K562 (cell line): ENCODE measurements at regions not wholly inside any gene's neighbourhood (a gene's known extent, or its start where the extent isn't known, plus 50 kb on each side); places are given as distances from the start of the nearest gene placed in this dataset.

Experiments used
- CHD4 ChIP-seq: fragments of 200-600 bp; sonication (generic); IDR thresholded peaks from 3 replicates; pipeline ENCODE4 v1.6.1; 2012; ENCODE audit warnings: low read depth, mild to moderate bottlenecking, mixed read lengths, low read length, inconsistent platforms; ENCODE audit not compliant: insufficient read depth, insufficient replicate concordance, poor library complexity, severe bottlenecking
- CTCF ChIP-seq, 3 experiments: IDR thresholded peaks in 2 of 3; conservative IDR thresholded peaks in 1 of 3; 2 replicates each; pipeline ENCODE4 v1.5.1; 2011 to 2012; ENCODE audit warnings: low read length in 3 of 3, mild to moderate bottlenecking in 3 of 3, control low read depth in 2 of 3, improper control_type of control experiment in 1 of 3, inconsistent platforms in 1 of 3, low read depth in 1 of 3, mixed read lengths in 1 of 3, moderate library complexity in 1 of 3; ENCODE audit not compliant: insufficient read depth in 2 of 3
- EZH2 ChIP-seq: IDR thresholded peaks from 2 replicates; pipeline ENCODE4 v1.6.1; 2012; ENCODE audit warnings: low read depth, mild to moderate bottlenecking, inconsistent platforms, low read length, borderline replicate concordance
- ID3 ChIP-seq, 2 experiments: fragments of 250-450 bp in 1 of 2; fragments of 450-650 bp in 1 of 2; sonication (Bioruptor Pico) in 1 of 2; IDR thresholded peaks; 2 replicates each; pipeline versions ENCODE4 v1.6.1 to v1.8.0; 2016 to 2021; ENCODE audit warnings: mild to moderate bottlenecking in 2 of 2, moderate library complexity in 2 of 2, missing compliant biosample characterization in 1 of 2, missing genetic modification characterization in 1 of 2
- MYC ChIP-seq, 2 experiments: fragments of 250-450 bp in 1 of 2; sonication (Bioruptor Pico) in 1 of 2; IDR thresholded peaks; 2 replicates each; pipeline versions ENCODE4 v1.5.1 to v1.6.1; 2012 to 2021; ENCODE audit warnings: low read depth in 2 of 2, borderline replicate concordance in 1 of 2, improper control_type of control experiment in 1 of 2, low read length in 1 of 2, mild to moderate bottlenecking in 1 of 2, moderate library complexity in 1 of 2
- PATZ1 ChIP-seq: fragments of 250-450 bp; sonication (Bioruptor Pico); IDR thresholded peaks from 2 replicates; pipeline ENCODE4 v1.5.0; 2020; ENCODE audit warnings: mild to moderate bottlenecking, borderline replicate concordance
- PHF8 ChIP-seq: fragments of 200-600 bp; sonication (generic); IDR thresholded peaks from 2 replicates; pipeline ENCODE4 v1.6.1; 2012; ENCODE audit warnings: mixed run types, mild to moderate bottlenecking, inconsistent platforms, low read length, moderate library complexity, borderline replicate concordance
- POLR2A ChIP-seq: fragments of 450-650 bp; conservative IDR thresholded peaks from 2 replicates; pipeline ENCODE4 v1.6.1; 2016
- REST ChIP-seq, 2 experiments: fragments of 450-650 bp; formaldehyde crosslinking in 1 of 2; IDR thresholded peaks; 2 replicates each; pipeline versions ENCODE4 v1.4.0 to v1.6.1; 2014 to 2020; ENCODE audit warnings: mild to moderate bottlenecking in 2 of 2, borderline replicate concordance in 1 of 2, low read depth in 1 of 2
- ZBTB17 ChIP-seq: fragments of 450-650 bp; formaldehyde crosslinking; IDR thresholded peaks from 2 replicates; pipeline ENCODE4 v1.4.0; 2020; ENCODE audit warnings: mild to moderate bottlenecking
- ZNF592 ChIP-seq: fragments of 450-650 bp; IDR thresholded peaks from 2 replicates; pipeline ENCODE4 v1.6.1; 2017; ENCODE audit warnings: antibody characterized with exemption, mild to moderate bottlenecking

GRCh38 chr4:167883266-167883665 lies 209.1 kb upstream of the ANXA10 start:
- no peak for TF ChIP-seq PHF8
- TF ChIP-seq PATZ1 (CRISPR knock-in tag), result no peak
- no peak for TF ChIP-seq POLR2A
- no peak for TF ChIP-seq CTCF (IDR thresholded peaks at IDR 0.05 in 2 of 3, conservative IDR thresholded peaks at IDR 0.05 in 1 of 3; ENCODE audit: insufficient read depth in 2 of 3, low read depth in 1 of 3, low read length in 3 of 3)
- no peak for TF ChIP-seq ZBTB17 (CRISPR knock-in tag)
- TF ChIP-seq ZNF592, result no peak
- TF ChIP-seq ID3 (CRISPR knock-in tag; IDR thresholded peaks at IDR 0.05), result no peak
- no peak for TF ChIP-seq ID3 (tag; IDR thresholded peaks at IDR 0.05)
- TF ChIP-seq EZH2, result no peak
- TF ChIP-seq MYC (IDR thresholded peaks at IDR 0.05; ENCODE audit: low read depth, low read length), result no peak
- no peak for TF ChIP-seq MYC (CRISPR knock-in tag; IDR thresholded peaks at IDR 0.05; ENCODE audit: borderline replicate concordance, low read depth)
- no peak for TF ChIP-seq CHD4
- TF ChIP-seq REST (IDR thresholded peaks at IDR 0.05; ENCODE audit: borderline replicate concordance), result no peak
- no peak for TF ChIP-seq REST (CRISPR knock-in tag; IDR thresholded peaks at IDR 0.05; ENCODE audit: low read depth)
